Prostate gland (tissue), 2 donors: ENCODE measurements at regions not wholly inside any gene's neighbourhood (a gene's known extent, or its start where the extent isn't known, plus 50 kb on each side); places are given as distances from the start of the nearest gene placed in this dataset.

Experiments
- POLR2A ChIP-seq: fragments of 450-650 bp; IDR thresholded peaks from one replicate; pipeline ENCODE4 v1.6.1; 2016; ENCODE audit warnings: antibody characterized with exemption, mild to moderate bottlenecking
- TF ChIP-seq, protein P1 (sequence below), 4 experiments: fragments of 200-600 bp in 2 of 4; fragments of 450-650 bp in 2 of 4; sonication (generic) in 2 of 4; IDR thresholded peaks; 1 replicate in 3 of 4; 2 replicates in 1 of 4; pipeline ENCODE4 v1.5.1; 2016 to 2019; ENCODE audit warnings: antibody characterized with exemption in 4 of 4, mild to moderate bottlenecking in 2 of 4, moderate library complexity in 2 of 4

DNA sequence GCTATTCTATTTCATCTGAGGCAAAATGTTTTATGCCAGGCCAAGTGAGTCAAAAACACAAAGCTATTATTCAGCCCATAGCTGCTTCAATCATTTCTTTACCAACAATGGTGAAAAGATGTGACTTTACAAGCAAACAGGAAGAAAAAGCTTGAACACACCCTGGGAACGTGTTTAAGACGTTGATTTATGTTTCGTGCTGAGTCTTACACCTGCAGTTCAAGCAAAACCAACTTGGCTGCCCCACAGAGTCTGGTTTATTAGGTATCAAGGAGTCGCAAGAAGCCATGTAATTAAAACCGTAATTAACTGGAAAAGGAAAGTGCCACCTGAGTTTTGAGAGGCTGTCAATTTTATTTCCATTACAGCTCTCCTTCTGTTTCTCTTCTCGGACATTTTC is 295.5 kb downstream of the MEIS1 start:
- TF ChIP-seq, protein P1, sequence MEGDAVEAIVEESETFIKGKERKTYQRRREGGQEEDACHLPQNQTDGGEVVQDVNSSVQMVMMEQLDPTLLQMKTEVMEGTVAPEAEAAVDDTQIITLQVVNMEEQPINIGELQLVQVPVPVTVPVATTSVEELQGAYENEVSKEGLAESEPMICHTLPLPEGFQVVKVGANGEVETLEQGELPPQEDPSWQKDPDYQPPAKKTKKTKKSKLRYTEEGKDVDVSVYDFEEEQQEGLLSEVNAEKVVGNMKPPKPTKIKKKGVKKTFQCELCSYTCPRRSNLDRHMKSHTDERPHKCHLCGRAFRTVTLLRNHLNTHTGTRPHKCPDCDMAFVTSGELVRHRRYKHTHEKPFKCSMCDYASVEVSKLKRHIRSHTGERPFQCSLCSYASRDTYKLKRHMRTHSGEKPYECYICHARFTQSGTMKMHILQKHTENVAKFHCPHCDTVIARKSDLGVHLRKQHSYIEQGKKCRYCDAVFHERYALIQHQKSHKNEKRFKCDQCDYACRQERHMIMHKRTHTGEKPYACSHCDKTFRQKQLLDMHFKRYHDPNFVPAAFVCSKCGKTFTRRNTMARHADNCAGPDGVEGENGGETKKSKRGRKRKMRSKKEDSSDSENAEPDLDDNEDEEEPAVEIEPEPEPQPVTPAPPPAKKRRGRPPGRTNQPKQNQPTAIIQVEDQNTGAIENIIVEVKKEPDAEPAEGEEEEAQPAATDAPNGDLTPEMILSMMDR (IDR thresholded peaks at IDR 0.05), result no peak
- TF ChIP-seq POLR2A, result no peak
